Gastroesophageal sphincter (tissue), 3 donors: ENCODE measurements at regions not wholly inside any gene's neighbourhood (a gene's known extent, or its start where the extent isn't known, plus 50 kb on each side); places are given as distances from the start of the nearest gene placed in this dataset.

Experiments
- CTCF ChIP-seq, 4 experiments: fragments of 200-600 bp in 2 of 4; fragments of 450-650 bp in 2 of 4; sonication (generic) in 1 of 4; IDR thresholded peaks; one replicate each; pipeline ENCODE4 v1.5.1; 2017 to 2019; ENCODE audit warnings: antibody characterized with exemption in 4 of 4, mild to moderate bottlenecking in 2 of 4, moderate library complexity in 2 of 4
- EP300 ChIP-seq: sonication (generic); formaldehyde crosslinking; IDR thresholded peaks from one replicate; pipeline ENCODE4 v1.6.1; 2017; ENCODE audit warnings: antibody characterized with exemption, mild to moderate bottlenecking
- POLR2A ChIP-seq, 2 donors: fragments of 450-650 bp; IDR thresholded peaks; one replicate each; pipeline ENCODE4 v1.6.1; 2017; ENCODE audit warnings: antibody characterized with exemption in 2 of 2, mild to moderate bottlenecking in 2 of 2, moderate library complexity in 1 of 2
- POLR2AphosphoS5 ChIP-seq: sonication (generic); formaldehyde crosslinking; IDR thresholded peaks from one replicate; pipeline ENCODE4 v1.6.1; 2017; ENCODE audit warnings: antibody characterized with exemption

- TF ChIP-seq CTCF (IDR thresholded peaks at IDR 0.05) (no peak), POLR2AphosphoS5 (no peak), POLR2A (IDR thresholded peaks at IDR 0.05) (no peak), EP300 (no peak)
Observed at GRCh38 chr4:145298885-145299284, 118.5 kb upstream of the OTUD4 start.
